Activated T-cell treated with anti-CD3 and anti-CD28 coated beads, Interleukin-2, amount 50 U/mL, for 24 hours (primary cell): ENCODE measurements at regions not wholly inside any gene's neighbourhood (a gene's known extent, or its start where the extent isn't known, plus 50 kb on each side); places are given as distances from the start of the nearest gene placed in this dataset.

Source experiments
- DNase-seq: peaks from one replicate; pipeline ENCODE4 v3.0.0-alpha.2; 2020
- H3K27ac Mint-ChIP-seq: 2 replicates; pipeline ENCODE4 v1.8.0; 2020; ENCODE audit warnings: mild to moderate bottlenecking, mixed read lengths
- H3K27me3 Mint-ChIP-seq: 2 replicates; pipeline ENCODE4 v1.8.0; 2020; ENCODE audit warnings: mixed read lengths
- H3K36me3 Mint-ChIP-seq: 2 replicates; pipeline ENCODE4 v1.8.0; 2020; ENCODE audit warnings: low read depth, mixed read lengths
- H3K4me1 Mint-ChIP-seq: 2 replicates; pipeline ENCODE4 v1.8.0; 2020; ENCODE audit warnings: low read depth, mixed read lengths
- H3K4me3 Mint-ChIP-seq: 2 replicates; pipeline ENCODE4 v1.8.0; 2020; ENCODE audit warnings: mild to moderate bottlenecking, moderate library complexity, mixed read lengths
- H3K9me3 Mint-ChIP-seq: 2 replicates; pipeline ENCODE4 v1.8.0; 2020; ENCODE audit warnings: mixed read lengths

- H3K4me1 Mint-ChIP-seq: no peaks in the 10 kb centered on the region
- H3K36me3 Mint-ChIP-seq: no peaks in the 10 kb centered on the region
- H3K9me3 Mint-ChIP-seq: no peaks in the 10 kb centered on the region
- H3K27me3 Mint-ChIP-seq: peaks cover 22% of the 10 kb centered on the region
- no peak for DNase-seq
- no peak overlapping the region for H3K27ac Mint-ChIP-seq
- H3K4me3 Mint-ChIP-seq: no peak overlapping the region
These were observed 300.7 kb upstream of the UBE2E3 start for GRCh38 chr2:180679693-180680092.

GRCh38 chr2:180678625-180678972 lies 301.8 kb upstream of the UBE2E3 start:
- Mint-ChIP-seq H3K9me3 (no peaks in the 10 kb centered on the region), H3K4me3 (no peak overlapping the region), H3K36me3 (no peaks in the 10 kb centered on the region), H3K4me1 (no peaks in the 10 kb centered on the region), H3K27ac (no peak overlapping the region), H3K27me3 (peaks cover 23% of the 10 kb centered on the region)
- no peak for DNase-seq

DNA sequence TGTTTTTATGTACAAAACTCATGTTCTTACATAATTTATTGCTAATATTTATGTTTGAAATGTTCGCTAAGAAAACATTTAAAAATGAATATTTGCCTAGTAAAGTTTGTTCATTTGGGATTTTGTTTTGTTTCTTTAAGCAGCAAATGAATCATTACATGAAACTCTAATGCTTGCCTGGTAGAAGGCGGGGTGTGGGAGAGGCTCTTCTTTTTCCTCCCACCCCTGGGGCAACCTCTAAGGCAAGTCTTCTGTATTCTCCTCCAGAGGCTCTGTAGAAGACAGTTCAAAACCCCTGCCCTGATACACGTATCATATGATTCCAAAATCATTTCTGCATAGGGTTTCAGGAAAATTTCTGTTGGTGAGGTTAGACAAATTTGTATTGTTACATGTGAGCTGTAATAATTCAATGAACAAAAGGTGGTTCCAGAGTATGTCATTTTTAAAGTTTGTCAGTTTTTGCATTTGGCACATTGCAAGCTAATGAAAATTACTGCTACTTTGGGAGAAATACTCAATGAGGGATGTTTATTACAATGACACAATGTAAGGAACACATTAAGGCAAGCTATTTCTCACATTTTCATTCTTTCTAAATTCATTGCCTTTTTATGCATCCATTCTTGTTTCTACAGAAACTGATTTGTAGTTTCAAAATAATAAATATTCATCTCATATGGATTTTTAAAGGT lies 302.3 kb upstream of the UBE2E3 start:
- no peaks in the 10 kb centered on the region for H3K9me3 Mint-ChIP-seq
- DNase-seq: no peak

DNA sequence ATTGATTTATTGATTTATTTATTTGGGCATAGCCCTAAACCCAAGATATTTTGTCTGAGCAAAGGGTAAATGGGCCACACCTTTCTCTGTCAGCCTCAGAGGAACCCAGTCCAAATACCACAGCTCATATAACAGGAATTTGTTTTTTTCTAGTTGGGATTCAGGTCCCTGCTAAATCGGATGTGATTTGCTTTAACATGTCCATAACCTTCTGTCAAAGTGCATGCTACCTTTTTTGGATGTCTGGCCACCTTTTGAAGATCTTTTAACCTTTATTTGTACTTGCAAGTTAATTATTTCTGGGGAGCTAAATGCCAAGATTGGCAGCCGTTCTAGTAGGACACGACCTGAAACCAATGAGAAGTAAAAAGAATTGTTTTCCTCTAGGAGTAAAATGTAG lies 303.2 kb upstream of the UBE2E3 start:
- DNase-seq: no peak
- Mint-ChIP-seq H3K4me1 (no peaks in the 10 kb centered on the region), H3K27ac (no peak overlapping the region), H3K36me3 (no peaks in the 10 kb centered on the region), H3K9me3 (no peaks in the 10 kb centered on the region), H3K27me3 (peaks cover 28% of the 10 kb centered on the region), H3K4me3 (no peak overlapping the region)

More for the DNA sequence above, 302.3 kb upstream of the UBE2E3 start:
- Mint-ChIP-seq H3K4me1 (no peaks in the 10 kb centered on the region), H3K27ac (no peak overlapping the region), H3K27me3 (peaks cover 28% of the 10 kb centered on the region), H3K36me3 (no peaks in the 10 kb centered on the region), H3K4me3 (no peak overlapping the region)

- no peak for DNase-seq
- no peaks in the 10 kb centered on the region for H3K4me1 Mint-ChIP-seq
- no peak overlapping the region for H3K4me3 Mint-ChIP-seq
- no peak overlapping the region for H3K27ac Mint-ChIP-seq
- no peaks in the 10 kb centered on the region for H3K36me3 Mint-ChIP-seq
- H3K27me3 Mint-ChIP-seq: peaks cover 25% of the 10 kb centered on the region
- no peaks in the 10 kb centered on the region for H3K9me3 Mint-ChIP-seq
These were observed 303.8 kb upstream of the UBE2E3 start for GRCh38 chr2:180676520-180677025.

- Mint-ChIP-seq H3K27me3 (peaks cover 21% of the 10 kb centered on the region), H3K36me3 (no peaks in the 10 kb centered on the region), H3K4me3 (no peak overlapping the region), H3K27ac (no peak overlapping the region), H3K9me3 (no peaks in the 10 kb centered on the region), H3K4me1 (no peaks in the 10 kb centered on the region)
- DNase-seq: no peak
These were observed 305.2 kb upstream of the UBE2E3 start for GRCh38 chr2:180675170-180675569.

GRCh38 chr2:180672377-180672776 lies 308.0 kb upstream of the UBE2E3 start:
- H3K36me3 Mint-ChIP-seq: no peaks in the 10 kb centered on the region
- no peak overlapping the region for H3K27ac Mint-ChIP-seq
- peaks cover 13% of the 10 kb centered on the region for H3K27me3 Mint-ChIP-seq
- H3K9me3 Mint-ChIP-seq: no peaks in the 10 kb centered on the region
- DNase-seq: no peak
- no peaks in the 10 kb centered on the region for H3K4me1 Mint-ChIP-seq
- H3K4me3 Mint-ChIP-seq: no peak overlapping the region

DNA sequence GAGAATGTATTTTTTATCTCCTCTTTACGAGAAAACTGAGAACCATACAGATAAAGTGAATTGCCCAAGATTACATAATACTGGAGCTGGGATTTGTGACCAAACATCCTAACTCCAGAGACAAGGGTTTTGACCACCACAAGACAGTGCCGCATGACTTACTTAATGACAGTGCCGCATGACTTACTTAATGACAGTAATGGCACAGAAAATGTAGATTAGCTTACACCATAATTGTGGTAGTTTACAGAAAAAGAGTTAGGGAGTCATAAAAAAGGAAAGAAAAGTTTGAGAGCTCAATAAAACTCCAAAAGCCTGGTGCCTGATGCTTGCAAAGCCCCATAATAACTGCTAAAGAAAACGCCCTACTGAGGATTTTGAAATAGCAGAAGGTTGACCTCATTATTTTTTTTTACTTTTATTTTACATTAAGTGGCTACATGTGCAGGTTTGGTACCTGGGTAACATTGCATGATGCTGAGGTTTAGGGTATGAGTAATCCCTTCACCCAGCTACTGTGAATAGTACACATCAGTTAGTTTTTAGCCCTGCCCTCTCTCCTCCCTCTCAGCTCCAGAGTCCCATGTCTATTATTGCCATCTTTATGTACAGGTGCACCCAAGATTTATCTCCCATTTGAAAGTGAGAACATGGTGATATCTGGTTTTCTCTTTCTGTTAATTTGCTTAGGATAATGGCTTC lies 310.0 kb upstream of the UBE2E3 start:
- Mint-ChIP-seq H3K27ac (no peak overlapping the region), H3K27me3 (peaks cover 6% of the 10 kb centered on the region)
- DNase-seq: no peak

GRCh38 chr2:180669016-180669415 lies 311.4 kb upstream of the UBE2E3 start:
- H3K27ac Mint-ChIP-seq: no peak overlapping the region
- H3K4me3 Mint-ChIP-seq: no peak overlapping the region
- no peak for DNase-seq
- H3K27me3 Mint-ChIP-seq: peaks cover 6% of the 10 kb centered on the region
- H3K9me3 Mint-ChIP-seq: no peaks in the 10 kb centered on the region
- H3K4me1 Mint-ChIP-seq: no peaks in the 10 kb centered on the region
- H3K36me3 Mint-ChIP-seq: no peaks in the 10 kb centered on the region

More for the DNA sequence above, 310.0 kb upstream of the UBE2E3 start:
- Mint-ChIP-seq H3K9me3 (no peaks in the 10 kb centered on the region), H3K4me3 (no peak overlapping the region), H3K36me3 (no peaks in the 10 kb centered on the region), H3K4me1 (no peaks in the 10 kb centered on the region)

DNA sequence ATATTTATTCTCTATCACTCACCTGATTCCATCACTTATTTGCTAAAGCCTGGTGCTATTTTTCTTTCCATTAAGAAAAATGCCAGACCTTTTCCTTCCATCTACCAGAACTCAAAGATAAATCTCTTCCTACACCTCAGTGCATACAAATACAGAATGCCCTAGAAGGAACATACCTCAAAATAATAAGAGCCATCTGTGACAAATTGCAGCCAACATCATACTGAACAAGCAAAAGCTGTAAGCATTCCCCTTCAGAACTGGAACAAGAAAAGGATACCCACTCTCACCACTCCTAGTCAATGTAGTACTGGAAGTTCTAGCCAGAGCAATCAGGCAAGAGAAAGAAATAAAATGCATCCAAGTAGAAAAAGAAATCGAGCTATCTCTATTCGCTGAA lies 315.9 kb upstream of the UBE2E3 start:
- no peak for DNase-seq
- H3K27me3 Mint-ChIP-seq: peaks cover 12% of the 10 kb centered on the region
- no peak overlapping the region for H3K27ac Mint-ChIP-seq
- H3K4me1 Mint-ChIP-seq: no peaks in the 10 kb centered on the region
- no peak overlapping the region for H3K4me3 Mint-ChIP-seq
- H3K9me3 Mint-ChIP-seq: no peaks in the 10 kb centered on the region
- no peaks in the 10 kb centered on the region for H3K36me3 Mint-ChIP-seq

DNA sequence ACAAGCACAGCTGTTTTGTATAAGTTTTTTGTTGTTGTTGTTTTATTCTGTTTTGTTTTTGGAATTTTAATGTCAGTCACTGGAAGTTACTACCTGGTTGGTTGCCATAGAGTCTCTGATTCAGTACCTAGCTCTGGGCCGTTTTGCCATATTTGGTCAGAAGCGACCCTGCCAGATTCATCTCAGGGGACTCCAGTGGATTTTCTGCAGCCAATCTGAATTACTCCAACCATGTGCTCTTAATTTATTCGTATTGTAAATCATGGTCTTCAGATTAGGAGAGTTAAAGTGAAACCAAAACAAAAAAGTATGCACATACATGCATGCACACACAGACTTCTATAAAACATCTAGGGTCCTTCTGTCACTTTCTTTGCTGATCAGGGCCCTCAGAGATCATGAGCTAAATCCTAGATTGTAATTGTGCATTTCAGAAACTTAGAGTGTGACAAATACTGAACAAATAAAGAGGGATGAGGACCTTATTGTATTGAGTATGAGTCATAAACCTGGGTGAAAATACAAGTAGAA lies 317.4 kb upstream of the UBE2E3 start:
- Mint-ChIP-seq H3K4me1 (no peaks in the 10 kb centered on the region), H3K36me3 (no peaks in the 10 kb centered on the region), H3K4me3 (no peak overlapping the region), H3K27ac (no peak overlapping the region), H3K9me3 (no peaks in the 10 kb centered on the region), H3K27me3 (peaks cover 12% of the 10 kb centered on the region)
- no peak for DNase-seq

- Mint-ChIP-seq H3K36me3 (no peaks in the 10 kb centered on the region), H3K4me1 (no peaks in the 10 kb centered on the region)
These were observed 317.9 kb upstream of the UBE2E3 start for GRCh38 chr2:180662521-180662920.

DNA sequence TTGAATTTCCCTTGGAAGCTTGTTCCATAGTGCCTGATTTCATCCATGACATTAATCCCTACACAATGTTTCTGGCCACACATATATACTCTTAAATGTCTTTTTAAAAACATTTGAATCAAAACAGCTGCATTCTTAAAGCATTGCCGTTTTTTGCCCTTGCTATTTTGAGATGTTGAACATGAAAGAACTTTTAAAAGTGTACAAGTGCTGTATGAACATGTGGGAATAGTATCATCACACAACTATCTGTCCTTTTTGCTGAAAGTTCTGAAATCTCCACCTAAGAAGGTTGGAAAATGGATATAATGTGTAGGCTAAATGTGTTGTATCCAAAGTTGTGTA lies 318.7 kb upstream of the UBE2E3 start:
- Mint-ChIP-seq H3K4me3 (no peak overlapping the region), H3K4me1 (no peaks in the 10 kb centered on the region), H3K27me3 (peaks cover 12% of the 10 kb centered on the region), H3K36me3 (no peaks in the 10 kb centered on the region), H3K9me3 (no peaks in the 10 kb centered on the region), H3K27ac (no peak overlapping the region)
- no peak for DNase-seq

More at GRCh38 chr2:180662521-180662920, 317.9 kb upstream of the UBE2E3 start:
- no peak for DNase-seq
- peaks cover 12% of the 10 kb centered on the region for H3K27me3 Mint-ChIP-seq
- no peak overlapping the region for H3K27ac Mint-ChIP-seq
- no peak overlapping the region for H3K4me3 Mint-ChIP-seq
- no peaks in the 10 kb centered on the region for H3K9me3 Mint-ChIP-seq

GRCh38 chr2:180660881-180661685 lies 319.3 kb upstream of the UBE2E3 start:
- DNase-seq: no peak
- peaks cover 12% of the 10 kb centered on the region for H3K27me3 Mint-ChIP-seq
- no peaks in the 10 kb centered on the region for H3K9me3 Mint-ChIP-seq
- H3K4me1 Mint-ChIP-seq: no peaks in the 10 kb centered on the region
- no peaks in the 10 kb centered on the region for H3K36me3 Mint-ChIP-seq
- no peak overlapping the region for H3K27ac Mint-ChIP-seq
- no peak overlapping the region for H3K4me3 Mint-ChIP-seq
